Sigmoid colon (tissue), 4 donors: ENCODE measurements at regions not wholly inside any gene's neighbourhood (a gene's known extent, or its start where the extent isn't known, plus 50 kb on each side); places are given as distances from the start of the nearest gene placed in this dataset.

Experiments used
- POLR2A ChIP-seq, 2 donors: fragments of 450-650 bp; IDR thresholded peaks; one replicate each; pipeline ENCODE4 v1.6.1; 2016; ENCODE audit warnings: antibody characterized with exemption in 2 of 2, mild to moderate bottlenecking in 2 of 2, moderate library complexity in 2 of 2
- POLR2AphosphoS5 ChIP-seq, 4 donors: sonication (generic); formaldehyde crosslinking; IDR thresholded peaks; one replicate each; pipeline ENCODE4 v1.6.1; 2017; ENCODE audit warnings: antibody characterized with exemption in 4 of 4
- TF ChIP-seq, protein P1 (sequence below), 4 experiments: fragments of 450-650 bp in 3 of 4; fragments of 200-600 bp in 1 of 4; IDR thresholded peaks; one replicate each; pipeline ENCODE4 v1.5.1; 2016 to 2019; ENCODE audit warnings: antibody characterized with exemption in 4 of 4, mild to moderate bottlenecking in 3 of 4, moderate library complexity in 2 of 4

DNA sequence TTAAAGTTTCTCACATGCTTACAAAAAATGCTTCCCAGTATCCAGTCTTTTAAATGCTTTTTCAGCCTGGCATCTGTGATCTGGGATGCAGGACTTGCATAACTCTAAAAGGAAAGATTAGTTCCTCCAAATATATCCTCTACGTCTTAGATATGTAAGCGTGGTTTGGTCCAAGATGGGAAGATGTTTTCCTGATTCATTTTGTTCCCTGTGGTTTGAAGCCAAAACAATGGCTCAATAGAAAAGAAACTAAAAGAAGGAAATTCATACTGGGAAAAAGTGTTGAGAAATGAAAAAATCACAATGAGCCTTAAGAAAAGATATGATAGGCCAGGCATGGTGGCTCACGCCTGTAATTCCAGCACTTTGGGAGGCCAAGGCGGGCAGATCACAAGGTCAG lies 1002.8 kb downstream of the NAALADL2 start:
- TF ChIP-seq, protein P1, sequence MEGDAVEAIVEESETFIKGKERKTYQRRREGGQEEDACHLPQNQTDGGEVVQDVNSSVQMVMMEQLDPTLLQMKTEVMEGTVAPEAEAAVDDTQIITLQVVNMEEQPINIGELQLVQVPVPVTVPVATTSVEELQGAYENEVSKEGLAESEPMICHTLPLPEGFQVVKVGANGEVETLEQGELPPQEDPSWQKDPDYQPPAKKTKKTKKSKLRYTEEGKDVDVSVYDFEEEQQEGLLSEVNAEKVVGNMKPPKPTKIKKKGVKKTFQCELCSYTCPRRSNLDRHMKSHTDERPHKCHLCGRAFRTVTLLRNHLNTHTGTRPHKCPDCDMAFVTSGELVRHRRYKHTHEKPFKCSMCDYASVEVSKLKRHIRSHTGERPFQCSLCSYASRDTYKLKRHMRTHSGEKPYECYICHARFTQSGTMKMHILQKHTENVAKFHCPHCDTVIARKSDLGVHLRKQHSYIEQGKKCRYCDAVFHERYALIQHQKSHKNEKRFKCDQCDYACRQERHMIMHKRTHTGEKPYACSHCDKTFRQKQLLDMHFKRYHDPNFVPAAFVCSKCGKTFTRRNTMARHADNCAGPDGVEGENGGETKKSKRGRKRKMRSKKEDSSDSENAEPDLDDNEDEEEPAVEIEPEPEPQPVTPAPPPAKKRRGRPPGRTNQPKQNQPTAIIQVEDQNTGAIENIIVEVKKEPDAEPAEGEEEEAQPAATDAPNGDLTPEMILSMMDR (IDR thresholded peaks at IDR 0.05) = no peak
- no peak for TF ChIP-seq POLR2A (IDR thresholded peaks at IDR 0.05)
- TF ChIP-seq POLR2AphosphoS5 (IDR thresholded peaks at IDR 0.05) = no peak
